GM12874 (cell line): ENCODE measurements at regions not wholly inside any gene's neighbourhood (a gene's known extent, or its start where the extent isn't known, plus 50 kb on each side); places are given as distances from the start of the nearest gene placed in this dataset.

Experiments used
- TF ChIP-seq, protein P1 (sequence below): IDR thresholded peaks from 2 replicates; pipeline ENCODE4 v1.5.1; 2011; ENCODE audit warnings: low read depth, mild to moderate bottlenecking, control low read depth, low read length, moderate library complexity; ENCODE audit not compliant: insufficient read depth

DNA sequence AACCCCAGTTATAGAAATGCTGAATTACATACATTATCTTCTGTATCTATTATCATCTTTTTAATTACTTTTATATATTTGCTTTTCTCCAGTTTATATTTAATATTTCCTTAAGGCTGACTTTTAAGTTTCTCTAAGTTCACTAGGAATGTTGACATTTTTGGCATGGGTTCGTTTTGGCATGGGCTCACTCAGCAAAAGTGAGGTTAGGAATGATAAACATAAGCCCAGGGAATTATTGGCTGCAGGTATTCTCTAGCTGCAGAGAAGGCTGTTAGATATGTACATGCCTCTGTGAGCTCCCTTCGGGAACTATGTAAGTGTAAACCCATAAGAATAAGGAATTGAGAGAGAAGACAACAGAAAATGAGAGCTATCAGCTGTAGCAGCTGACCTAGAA lies 63.6 kb upstream of the RAB18 start:
- TF ChIP-seq, protein P1, sequence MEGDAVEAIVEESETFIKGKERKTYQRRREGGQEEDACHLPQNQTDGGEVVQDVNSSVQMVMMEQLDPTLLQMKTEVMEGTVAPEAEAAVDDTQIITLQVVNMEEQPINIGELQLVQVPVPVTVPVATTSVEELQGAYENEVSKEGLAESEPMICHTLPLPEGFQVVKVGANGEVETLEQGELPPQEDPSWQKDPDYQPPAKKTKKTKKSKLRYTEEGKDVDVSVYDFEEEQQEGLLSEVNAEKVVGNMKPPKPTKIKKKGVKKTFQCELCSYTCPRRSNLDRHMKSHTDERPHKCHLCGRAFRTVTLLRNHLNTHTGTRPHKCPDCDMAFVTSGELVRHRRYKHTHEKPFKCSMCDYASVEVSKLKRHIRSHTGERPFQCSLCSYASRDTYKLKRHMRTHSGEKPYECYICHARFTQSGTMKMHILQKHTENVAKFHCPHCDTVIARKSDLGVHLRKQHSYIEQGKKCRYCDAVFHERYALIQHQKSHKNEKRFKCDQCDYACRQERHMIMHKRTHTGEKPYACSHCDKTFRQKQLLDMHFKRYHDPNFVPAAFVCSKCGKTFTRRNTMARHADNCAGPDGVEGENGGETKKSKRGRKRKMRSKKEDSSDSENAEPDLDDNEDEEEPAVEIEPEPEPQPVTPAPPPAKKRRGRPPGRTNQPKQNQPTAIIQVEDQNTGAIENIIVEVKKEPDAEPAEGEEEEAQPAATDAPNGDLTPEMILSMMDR = no peak

DNA sequence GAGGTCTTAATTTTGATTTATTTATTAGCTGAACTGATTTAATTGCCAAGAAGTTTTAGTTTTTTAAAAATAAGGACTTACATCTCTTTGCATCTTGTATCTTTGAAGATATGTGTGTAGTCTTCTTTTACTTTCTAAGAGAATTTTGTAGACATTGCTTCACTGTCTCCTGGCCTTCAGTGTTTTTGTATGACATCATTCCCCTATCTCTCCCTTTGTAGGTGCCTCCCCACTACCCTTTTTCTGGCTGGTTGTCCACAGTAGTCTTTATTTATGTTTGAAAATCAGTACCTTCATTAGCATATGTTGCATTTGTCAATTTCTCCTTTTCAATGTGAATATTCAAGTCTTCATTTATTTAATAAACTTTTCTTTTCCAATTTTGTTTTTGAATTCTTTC lies 64.1 kb upstream of the RAB18 start:
- TF ChIP-seq, protein P1 = no peak

DNA sequence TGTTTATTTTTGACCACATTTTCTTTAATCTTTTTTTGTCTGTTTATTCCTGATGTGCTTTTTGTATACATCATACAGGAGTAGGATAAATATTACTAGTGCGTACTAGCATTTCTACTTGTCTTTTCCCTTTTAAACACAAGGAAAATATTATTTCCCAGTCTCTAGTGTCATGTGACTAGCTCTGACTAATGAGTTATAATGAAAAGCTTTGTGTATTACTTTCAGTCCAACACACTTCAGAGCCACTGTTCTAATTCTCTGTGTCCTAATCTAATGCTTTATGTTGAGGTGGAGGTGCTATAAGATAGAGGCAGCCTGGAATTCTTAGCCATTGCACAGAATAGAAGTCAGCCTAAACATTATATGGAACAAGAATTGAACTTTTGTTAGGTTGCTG lies 65.0 kb upstream of the RAB18 start:
- TF ChIP-seq, protein P1 = no peak

DNA sequence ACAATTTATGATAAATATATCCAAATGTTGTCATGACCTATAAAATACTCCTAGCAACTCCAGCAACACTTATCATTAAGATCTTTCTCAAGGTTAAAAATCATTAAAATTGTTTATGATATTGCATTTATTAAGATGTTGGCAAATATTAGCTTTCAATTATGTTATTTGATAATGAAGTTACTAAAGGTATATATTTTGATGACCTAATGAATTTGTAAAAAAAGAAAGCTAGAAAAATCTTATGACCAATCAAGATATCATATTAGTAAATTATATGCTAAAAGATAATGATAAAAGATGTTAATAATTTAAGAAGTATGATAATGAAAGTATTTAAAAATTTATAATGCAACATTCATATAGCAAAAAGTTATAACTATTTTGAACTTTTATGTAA lies 66.3 kb upstream of the RAB18 start:
- TF ChIP-seq, protein P1 = no peak

DNA sequence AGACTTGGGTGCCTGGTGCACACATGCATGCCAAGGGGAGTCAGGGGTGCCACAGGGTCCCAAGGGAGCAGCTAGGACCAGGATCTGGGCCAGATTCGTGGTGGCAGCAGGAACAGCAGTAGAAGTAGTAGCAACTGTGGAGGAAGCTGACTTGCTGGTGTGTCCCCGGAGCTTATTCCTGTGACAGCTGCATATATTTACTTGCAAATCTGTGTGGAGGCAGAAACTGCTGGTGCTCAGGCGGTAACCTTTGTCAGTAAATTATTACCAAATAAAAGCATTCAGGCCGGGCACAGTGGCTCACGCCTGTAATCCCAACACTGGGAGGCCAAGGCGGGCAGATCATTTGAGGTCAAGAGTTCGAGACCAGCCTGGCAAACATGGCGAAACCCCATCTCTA lies 67.4 kb upstream of the RAB18 start:
- TF ChIP-seq, protein P1 = no peak

DNA sequence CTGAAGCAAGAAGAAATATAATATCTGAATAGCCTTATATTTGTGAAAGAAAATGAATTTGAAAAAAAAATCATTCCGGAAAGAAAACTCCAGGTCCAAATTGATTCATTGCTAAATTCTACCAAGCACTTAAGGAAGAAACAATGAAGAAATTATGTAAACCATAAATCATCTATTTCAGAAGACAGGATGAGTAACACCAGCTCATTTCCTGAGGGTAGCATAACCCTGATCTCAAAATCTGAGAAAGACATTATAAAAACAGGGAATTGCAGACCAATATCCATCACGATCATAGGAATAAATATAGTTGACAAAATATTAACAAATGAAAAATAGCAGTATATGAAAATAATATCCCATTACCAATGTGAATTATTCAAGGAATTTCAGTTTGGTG lies 70.1 kb upstream of the RAB18 start:
- TF ChIP-seq, protein P1 = no peak

DNA sequence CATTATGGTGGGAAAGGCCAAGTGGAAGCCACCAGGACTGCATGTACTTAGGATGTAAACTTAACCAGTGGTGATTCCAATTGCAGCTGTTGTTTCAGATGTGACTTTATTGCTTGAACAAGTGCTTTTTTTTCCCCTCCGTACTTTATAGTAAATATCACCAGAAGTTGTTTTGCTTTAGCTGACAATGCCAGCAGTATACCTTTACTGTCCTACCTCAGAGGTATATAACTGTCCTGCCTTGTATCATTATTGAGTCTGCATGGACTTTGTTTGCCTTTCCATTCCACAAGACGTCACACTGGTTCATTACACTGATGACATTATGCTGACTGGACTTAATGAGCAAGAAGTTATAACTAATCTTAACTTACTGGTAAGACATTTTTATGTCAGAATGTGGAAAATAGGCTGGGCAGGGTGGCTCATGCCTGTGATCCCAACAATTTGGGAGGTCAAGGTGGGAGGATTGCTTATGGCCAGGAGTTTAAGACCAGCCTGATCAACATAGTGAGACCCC lies 77.1 kb upstream of the RAB18 start:
- TF ChIP-seq, protein P1 = no peak
